Immature natural killer cell (primary cell): ENCODE measurements at regions not wholly inside any gene's neighbourhood (a gene's known extent, or its start where the extent isn't known, plus 50 kb on each side); places are given as distances from the start of the nearest gene placed in this dataset.

ENCODE experiments used
- DNase-seq, 3 donors: peaks; one replicate each; pipeline ENCODE4 v3.0.0; 2022; ENCODE audit warnings: mixed read lengths in 1 of 3
- H3K27ac Mint-ChIP-seq, 6 donors: one replicate each; pipeline ENCODE4 v1.8.0; 2020; ENCODE audit warnings: mixed read lengths in 6 of 6, mild to moderate bottlenecking in 5 of 6, inconsistent platforms in 4 of 6, moderate library complexity in 3 of 6
- H3K27me3 Mint-ChIP-seq, 3 donors: one replicate each; pipeline ENCODE4 v1.8.0; 2020 to 2021; ENCODE audit warnings: low read depth in 3 of 3, mild to moderate bottlenecking in 3 of 3, mixed read lengths in 3 of 3, moderate library complexity in 3 of 3, inconsistent platforms in 1 of 3
- H3K36me3 Mint-ChIP-seq, 3 donors: one replicate each; pipeline ENCODE4 v1.8.0; 2020; ENCODE audit warnings: mixed read lengths in 3 of 3, inconsistent platforms in 2 of 3, mild to moderate bottlenecking in 2 of 3
- H3K4me1 Mint-ChIP-seq, 2 donors: one replicate each; pipeline ENCODE4 v1.8.0; 2020; ENCODE audit warnings: inconsistent platforms in 2 of 2, mild to moderate bottlenecking in 2 of 2, mixed read lengths in 2 of 2, moderate library complexity in 1 of 2
- H3K4me3 Mint-ChIP-seq, 5 donors: one replicate each; pipeline ENCODE4 v1.8.0; 2020; ENCODE audit warnings: mild to moderate bottlenecking in 5 of 5, mixed read lengths in 5 of 5, inconsistent platforms in 3 of 5, moderate library complexity in 3 of 5
- H3K9me3 Mint-ChIP-seq, 6 donors: one replicate each; pipeline ENCODE4 v1.8.0; 2020; ENCODE audit warnings: mild to moderate bottlenecking in 6 of 6, mixed read lengths in 6 of 6, inconsistent platforms in 4 of 6, moderate library complexity in 3 of 6

GRCh38 chr3:145578471-145578870, 582.5 kb downstream of the PLOD2 start:
- peaks cover 0 to 2% (median 2%) of the 10 kb centered on the region in 3 donors for H3K27me3 Mint-ChIP-seq
- H3K9me3 Mint-ChIP-seq: peaks cover 5 to 32% (median 18%) of the 10 kb centered on the region in 6 donors
- no peaks in the 10 kb centered on the region for H3K4me1 Mint-ChIP-seq
- no peak for DNase-seq
- no peak overlapping the region for H3K27ac Mint-ChIP-seq
- H3K36me3 Mint-ChIP-seq: no peaks in the 10 kb centered on the region
- H3K4me3 Mint-ChIP-seq: no peak overlapping the region

- Mint-ChIP-seq H3K4me3 (no peak overlapping the region), H3K27ac (no peak overlapping the region), H3K27me3 (peaks cover 0 to 2% (median 0%) of the 10 kb centered on the region in 3 donors), H3K4me1 (no peaks in the 10 kb centered on the region), H3K9me3 (peaks cover 5 to 31% (median 17%) of the 10 kb centered on the region in 6 donors), H3K36me3 (no peaks in the 10 kb centered on the region)
- no peak for DNase-seq
These were observed 579.3 kb downstream of the PLOD2 start for GRCh38 chr3:145581694-145582093.

GRCh38 chr3:145604851-145605250, 556.1 kb downstream of the PLOD2 start:
- Mint-ChIP-seq H3K9me3 (peaks cover 9 to 24% (median 17%) of the 10 kb centered on the region in 6 donors), H3K36me3 (no peaks in the 10 kb centered on the region), H3K4me3 (no peak overlapping the region), H3K27ac (no peak overlapping the region), H3K27me3 (no peaks in the 10 kb centered on the region), H3K4me1 (no peaks in the 10 kb centered on the region)
- DNase-seq: no peak

GRCh38 chr3:145620002-145620401, 541.0 kb downstream of the PLOD2 start:
- DNase-seq: no peak
- no peaks in the 10 kb centered on the region for H3K27me3 Mint-ChIP-seq
- no peak overlapping the region for H3K4me3 Mint-ChIP-seq
- no peaks in the 10 kb centered on the region for H3K4me1 Mint-ChIP-seq
- H3K36me3 Mint-ChIP-seq: peaks cover 0 to 3% (median 0%) of the 10 kb centered on the region in 3 donors
- H3K9me3 Mint-ChIP-seq: peaks cover 8 to 67% (median 45%) of the 10 kb centered on the region in 6 donors
- no peak overlapping the region for H3K27ac Mint-ChIP-seq

- no peaks in the 10 kb centered on the region for H3K4me1 Mint-ChIP-seq
- peaks cover 10 to 67% (median 43%) of the 10 kb centered on the region in 6 donors for H3K9me3 Mint-ChIP-seq
- no peak for DNase-seq
- H3K36me3 Mint-ChIP-seq: peaks cover 0 to 3% (median 0%) of the 10 kb centered on the region in 3 donors
- no peak overlapping the region for H3K4me3 Mint-ChIP-seq
- H3K27me3 Mint-ChIP-seq: no peaks in the 10 kb centered on the region
- H3K27ac Mint-ChIP-seq: no peak overlapping the region
These were observed 540.5 kb downstream of the PLOD2 start for GRCh38 chr3:145620486-145620885.

- no peak for DNase-seq
- peaks cover 8 to 56% (median 31%) of the 10 kb centered on the region in 6 donors for H3K9me3 Mint-ChIP-seq
- no peak overlapping the region for H3K4me3 Mint-ChIP-seq
- peaks cover 0 to 3% (median 0%) of the 10 kb centered on the region in 3 donors for H3K36me3 Mint-ChIP-seq
- no peaks in the 10 kb centered on the region for H3K4me1 Mint-ChIP-seq
- no peaks in the 10 kb centered on the region for H3K27me3 Mint-ChIP-seq
- H3K27ac Mint-ChIP-seq: no peak overlapping the region
These were observed 537.6 kb downstream of the PLOD2 start for GRCh38 chr3:145623349-145623748.

GRCh38 chr3:145628211-145628610, 532.8 kb downstream of the PLOD2 start:
- no peak for DNase-seq
- H3K9me3 Mint-ChIP-seq: peaks cover 15 to 58% (median 27%) of the 10 kb centered on the region in 6 donors
- no peak overlapping the region for H3K4me3 Mint-ChIP-seq
- no peaks in the 10 kb centered on the region for H3K4me1 Mint-ChIP-seq
- H3K27me3 Mint-ChIP-seq: peaks cover 0 to 1% (median 0%) of the 10 kb centered on the region in 3 donors
- H3K27ac Mint-ChIP-seq: no peak overlapping the region
- H3K36me3 Mint-ChIP-seq: no peaks in the 10 kb centered on the region

- H3K27me3 Mint-ChIP-seq: peaks cover 0 to 1% (median 0%) of the 10 kb centered on the region in 3 donors
- H3K4me1 Mint-ChIP-seq: no peaks in the 10 kb centered on the region
- H3K36me3 Mint-ChIP-seq: no peaks in the 10 kb centered on the region
- no peak overlapping the region for H3K27ac Mint-ChIP-seq
- H3K4me3 Mint-ChIP-seq: no peak overlapping the region
- peaks cover 14 to 53% (median 24%) of the 10 kb centered on the region in 6 donors for H3K9me3 Mint-ChIP-seq
- DNase-seq: no peak
These were observed 523.9 kb downstream of the PLOD2 start for GRCh38 chr3:145637105-145637504.

GRCh38 chr3:145639003-145639606, 521.9 kb downstream of the PLOD2 start:
- Mint-ChIP-seq H3K4me3 (no peak overlapping the region), H3K36me3 (no peaks in the 10 kb centered on the region), H3K27me3 (no peaks in the 10 kb centered on the region), H3K27ac (no peak overlapping the region), H3K4me1 (no peaks in the 10 kb centered on the region), H3K9me3 (peaks cover 10 to 43% (median 16%) of the 10 kb centered on the region in 6 donors)
- DNase-seq: no peak

- H3K27ac Mint-ChIP-seq: no peak overlapping the region
- H3K36me3 Mint-ChIP-seq: no peaks in the 10 kb centered on the region
- DNase-seq: no peak
- H3K27me3 Mint-ChIP-seq: no peaks in the 10 kb centered on the region
- H3K9me3 Mint-ChIP-seq: peaks cover 10 to 47% (median 16%) of the 10 kb centered on the region in 6 donors
- H3K4me1 Mint-ChIP-seq: no peaks in the 10 kb centered on the region
- no peak overlapping the region for H3K4me3 Mint-ChIP-seq
These were observed 521.1 kb downstream of the PLOD2 start for GRCh38 chr3:145639875-145640274.

- no peak for DNase-seq
- H3K4me3 Mint-ChIP-seq: no peak overlapping the region
- H3K27me3 Mint-ChIP-seq: peaks cover 0 to 2% (median 0%) of the 10 kb centered on the region in 3 donors
- H3K27ac Mint-ChIP-seq: no peak overlapping the region
- no peaks in the 10 kb centered on the region for H3K36me3 Mint-ChIP-seq
- H3K9me3 Mint-ChIP-seq: peaks cover 3 to 27% (median 11%) of the 10 kb centered on the region in 6 donors
- no peaks in the 10 kb centered on the region for H3K4me1 Mint-ChIP-seq
These were observed 512.6 kb downstream of the PLOD2 start for GRCh38 chr3:145648396-145648795.

- no peak overlapping the region for H3K27ac Mint-ChIP-seq
- peaks cover 3 to 32% (median 11%) of the 10 kb centered on the region in 6 donors for H3K9me3 Mint-ChIP-seq
- no peaks in the 10 kb centered on the region for H3K36me3 Mint-ChIP-seq
- H3K27me3 Mint-ChIP-seq: peaks cover 0 to 2% (median 0%) of the 10 kb centered on the region in 3 donors
- H3K4me1 Mint-ChIP-seq: no peaks in the 10 kb centered on the region
- no peak overlapping the region for H3K4me3 Mint-ChIP-seq
- DNase-seq: no peak
These were observed 511.6 kb downstream of the PLOD2 start for GRCh38 chr3:145649368-145649887.

- Mint-ChIP-seq H3K36me3 (no peaks in the 10 kb centered on the region), H3K4me1 (no peaks in the 10 kb centered on the region), H3K9me3 (peaks cover 5 to 32% (median 10%) of the 10 kb centered on the region in 6 donors), H3K4me3 (no peak overlapping the region), H3K27ac (no peak overlapping the region), H3K27me3 (peaks cover 0 to 2% (median 0%) of the 10 kb centered on the region in 3 donors)
- no peak for DNase-seq
These were observed 510.8 kb downstream of the PLOD2 start for GRCh38 chr3:145650170-145650569.

- Mint-ChIP-seq H3K27ac (no peak overlapping the region), H3K9me3 (peaks cover 4 to 42% (median 17%) of the 10 kb centered on the region in 6 donors), H3K36me3 (no peaks in the 10 kb centered on the region), H3K27me3 (no peaks in the 10 kb centered on the region), H3K4me3 (no peak overlapping the region), H3K4me1 (no peaks in the 10 kb centered on the region)
- DNase-seq: no peak
These were observed 489.9 kb downstream of the PLOD2 start for GRCh38 chr3:145671121-145671520.

GRCh38 chr3:145673838-145674237, 487.1 kb downstream of the PLOD2 start:
- Mint-ChIP-seq H3K9me3 (peaks cover 5 to 52% (median 12%) of the 10 kb centered on the region in 6 donors), H3K4me3 (no peak overlapping the region), H3K27ac (no peak overlapping the region), H3K36me3 (no peaks in the 10 kb centered on the region), H3K4me1 (no peaks in the 10 kb centered on the region), H3K27me3 (peaks cover 0 to 2% (median 0%) of the 10 kb centered on the region in 3 donors)
- no peak for DNase-seq
